ENCODE measurements at regions not wholly inside any gene's neighbourhood (a gene's known extent, or its start where the extent isn't known, plus 50 kb on each side); places are given as distances from the start of the nearest gene placed in this dataset.
"Not testable (repeated sequence)": the region's sequence is repeated elsewhere in the genome, so short reads cannot be mapped to it uniquely, and the experiment has no call there.

DNA sequence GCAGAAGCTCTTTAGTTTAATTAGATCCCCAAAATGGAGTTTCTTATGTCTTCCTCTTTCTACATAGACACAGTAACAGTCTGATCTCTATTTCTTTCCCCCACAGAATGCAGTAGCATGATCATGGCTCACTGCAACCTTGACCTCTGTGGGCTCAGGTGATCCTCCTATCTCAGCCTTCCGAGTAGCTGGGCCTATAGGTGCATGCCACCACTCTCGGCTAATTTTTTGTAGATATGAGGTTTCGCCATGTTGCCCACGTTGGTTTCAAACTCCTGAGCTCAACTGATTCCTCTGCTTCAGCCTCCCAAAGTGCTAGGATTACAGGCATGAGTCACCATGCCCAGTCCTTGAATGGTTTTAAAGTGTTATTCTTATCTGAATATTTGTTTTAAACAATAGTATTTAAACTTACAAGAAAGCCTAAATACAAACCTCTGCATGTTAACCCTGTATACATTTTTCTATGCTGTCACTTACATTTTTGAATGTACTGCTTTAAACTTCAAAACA is 120.6 kb downstream of the GOSR1 start:
- Histone ChIP-seq H4K20me1 (ENCODE audit: insufficient read depth) (peaks cover 3% of the 10 kb centered on the region; the same call in 1 of the 2 replicates), H3K9me3 (no peaks in the 10 kb centered on the region), H3K9me2 (no peaks in the 10 kb centered on the region), H3K27ac (ENCODE audit: low read depth in 2 of 2, low read length in 1 of 2) (no peak overlapping the region), H3K9ac (no peak overlapping the region), H3K79me2 (ENCODE audit: insufficient read depth) (peaks cover 19% of the 10 kb centered on the region), H3K4me2 (no peak overlapping the region), H3K4me1 (ENCODE audit: control insufficient read depth in 1 of 2, insufficient read depth in 2 of 2, low read depth in 1 of 2, low read length in 1 of 2) (peaks cover 0 to 2% of the 10 kb centered on the region in 2 experiments; a peak in 1 of 4 replicates), H2AFZ (ENCODE audit: low read depth) (no peak overlapping the region; the same call in 1 of the 2 replicates), H3K27me3 (ENCODE audit: insufficient read depth) (no peaks in the 10 kb centered on the region), H3K4me3 (ENCODE audit: low read depth in 2 of 2, low read length in 1 of 2) (no peak overlapping the region), H3K36me3 (replicated peaks in 1 of 2; ENCODE audit: control insufficient read depth in 1 of 2, insufficient read depth in 2 of 2, low read length in 1 of 2) (no peaks in the 10 kb centered on the region), H3F3A (replicated peaks; ENCODE audit: insufficient read depth) (peaks cover 2% of the 10 kb centered on the region)
- no peak for TF ChIP-seq EP300 (IDR thresholded peaks at IDR 0.05; ENCODE audit: borderline replicate concordance in 1 of 2, low read depth in 1 of 2, low read length in 1 of 2)
- TF ChIP-seq, protein P1, sequence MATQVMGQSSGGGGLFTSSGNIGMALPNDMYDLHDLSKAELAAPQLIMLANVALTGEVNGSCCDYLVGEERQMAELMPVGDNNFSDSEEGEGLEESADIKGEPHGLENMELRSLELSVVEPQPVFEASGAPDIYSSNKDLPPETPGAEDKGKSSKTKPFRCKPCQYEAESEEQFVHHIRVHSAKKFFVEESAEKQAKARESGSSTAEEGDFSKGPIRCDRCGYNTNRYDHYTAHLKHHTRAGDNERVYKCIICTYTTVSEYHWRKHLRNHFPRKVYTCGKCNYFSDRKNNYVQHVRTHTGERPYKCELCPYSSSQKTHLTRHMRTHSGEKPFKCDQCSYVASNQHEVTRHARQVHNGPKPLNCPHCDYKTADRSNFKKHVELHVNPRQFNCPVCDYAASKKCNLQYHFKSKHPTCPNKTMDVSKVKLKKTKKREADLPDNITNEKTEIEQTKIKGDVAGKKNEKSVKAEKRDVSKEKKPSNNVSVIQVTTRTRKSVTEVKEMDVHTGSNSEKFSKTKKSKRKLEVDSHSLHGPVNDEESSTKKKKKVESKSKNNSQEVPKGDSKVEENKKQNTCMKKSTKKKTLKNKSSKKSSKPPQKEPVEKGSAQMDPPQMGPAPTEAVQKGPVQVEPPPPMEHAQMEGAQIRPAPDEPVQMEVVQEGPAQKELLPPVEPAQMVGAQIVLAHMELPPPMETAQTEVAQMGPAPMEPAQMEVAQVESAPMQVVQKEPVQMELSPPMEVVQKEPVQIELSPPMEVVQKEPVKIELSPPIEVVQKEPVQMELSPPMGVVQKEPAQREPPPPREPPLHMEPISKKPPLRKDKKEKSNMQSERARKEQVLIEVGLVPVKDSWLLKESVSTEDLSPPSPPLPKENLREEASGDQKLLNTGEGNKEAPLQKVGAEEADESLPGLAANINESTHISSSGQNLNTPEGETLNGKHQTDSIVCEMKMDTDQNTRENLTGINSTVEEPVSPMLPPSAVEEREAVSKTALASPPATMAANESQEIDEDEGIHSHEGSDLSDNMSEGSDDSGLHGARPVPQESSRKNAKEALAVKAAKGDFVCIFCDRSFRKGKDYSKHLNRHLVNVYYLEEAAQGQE (IDR thresholded peaks at IDR 0.05; ENCODE audit: low read depth, low read length): no peak
- no peak for TF ChIP-seq TEAD4 (IDR thresholded peaks at IDR 0.05; ENCODE audit: borderline replicate concordance, insufficient read depth)
- ChIA-PET POLR2A (no interaction called here), CTCF (no interaction called here)
- no peak for DNase-seq
- 84% methylated on average over 4 of the region's 4 CpGs for WGBS (ENCODE audit: low lambda C conversion rate)

DNA sequence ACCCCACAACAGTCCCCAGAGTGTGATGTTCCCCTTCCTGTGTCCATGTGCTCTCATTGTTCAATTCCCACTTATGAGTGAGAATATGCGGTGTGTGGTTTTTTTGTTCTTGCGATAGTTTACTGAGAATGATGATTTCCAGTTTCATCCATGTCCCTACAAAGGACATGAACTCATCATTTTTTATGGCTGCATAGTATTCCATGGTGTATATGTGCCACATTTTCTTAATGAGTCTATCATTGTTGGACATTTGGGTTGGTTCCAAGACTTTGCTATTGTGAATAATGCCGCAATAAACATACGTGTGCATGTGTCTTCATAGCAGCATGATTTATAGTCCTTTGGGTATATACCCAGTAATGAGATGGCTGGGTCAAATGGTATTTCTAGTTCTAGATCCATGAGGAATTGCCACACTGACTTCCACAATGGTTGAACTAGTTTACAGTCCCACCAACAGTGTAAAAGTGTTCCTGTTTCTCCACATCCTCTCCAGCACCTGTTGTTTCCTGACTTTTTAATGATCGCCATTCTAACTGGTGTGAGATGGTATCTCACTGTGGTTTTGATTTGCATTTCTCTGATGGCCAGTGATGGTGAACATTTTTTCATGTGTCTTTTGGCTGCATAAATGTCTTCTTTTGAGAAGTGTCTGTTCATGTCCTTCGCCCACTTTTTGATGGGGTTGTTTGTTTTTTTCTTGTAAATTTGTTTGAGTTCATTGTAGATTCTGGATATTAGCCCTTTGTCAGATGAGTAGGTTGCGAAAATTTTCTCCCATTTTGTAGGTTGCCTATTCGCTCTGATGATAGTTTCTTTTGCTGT is 120.0 kb downstream of the GOSR1 start:
- H3K4me3 ChIP-seq (ENCODE audit: low read depth in 2 of 2, low read length in 1 of 2); DNase-seq; CTCF ChIA-PET; H3F3A ChIP-seq (replicated peaks; ENCODE audit: insufficient read depth); H3K4me1 ChIP-seq (ENCODE audit: control insufficient read depth in 1 of 2, insufficient read depth in 2 of 2, low read depth in 1 of 2, low read length in 1 of 2); H3K36me3 ChIP-seq (replicated peaks in 1 of 2; ENCODE audit: control insufficient read depth in 1 of 2, insufficient read depth in 2 of 2, low read length in 1 of 2); H3K9me2 ChIP-seq; H3K27me3 ChIP-seq (ENCODE audit: insufficient read depth); H3K4me2 ChIP-seq; H2AFZ ChIP-seq (ENCODE audit: low read depth); POLR2A ChIA-PET; H4K20me1 ChIP-seq (ENCODE audit: insufficient read depth); H3K9ac ChIP-seq; H3K27ac ChIP-seq (ENCODE audit: low read depth in 2 of 2, low read length in 1 of 2); H3K9me3 ChIP-seq: not testable (repeated sequence)
- peaks cover 13% of the 10 kb centered on the region for H3K79me2 ChIP-seq (ENCODE audit: insufficient read depth)
- WGBS (ENCODE audit: low lambda C conversion rate): 90% methylated on average over 6 of the region's 8 CpGs

DNA sequence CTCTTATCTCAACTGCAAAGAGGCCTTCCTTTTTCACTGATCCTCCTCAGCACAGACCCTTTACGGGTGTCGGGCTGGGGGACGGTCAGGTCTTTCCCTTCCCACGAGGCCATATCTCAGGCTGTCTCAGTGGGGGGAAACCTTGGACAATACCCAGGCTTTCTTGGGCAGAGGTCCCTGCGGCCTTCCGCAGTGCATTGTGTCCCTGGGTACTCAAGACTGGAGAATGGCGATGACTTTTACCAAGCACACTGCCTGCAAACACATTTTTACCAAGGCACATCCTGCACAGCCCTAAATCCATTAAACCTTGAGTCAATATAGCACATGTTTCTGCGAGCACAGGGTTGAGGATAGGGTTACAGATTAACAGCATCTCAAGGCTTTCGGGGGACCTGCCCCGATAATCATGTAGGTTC is 117.8 kb downstream of the GOSR1 start:
- H3K9me2 ChIP-seq; H3K9me3 ChIP-seq; H4K20me1 ChIP-seq (ENCODE audit: insufficient read depth); H3K36me3 ChIP-seq (replicated peaks in 1 of 2; ENCODE audit: control insufficient read depth in 1 of 2, insufficient read depth in 2 of 2, low read length in 1 of 2); H3K4me2 ChIP-seq; H3K4me3 ChIP-seq (ENCODE audit: low read depth in 2 of 2, low read length in 1 of 2); H3K27ac ChIP-seq (ENCODE audit: low read depth in 2 of 2, low read length in 1 of 2); H3K79me2 ChIP-seq (ENCODE audit: insufficient read depth); H2AFZ ChIP-seq (ENCODE audit: low read depth); H3F3A ChIP-seq (replicated peaks; ENCODE audit: insufficient read depth); DNase-seq; POLR2A ChIA-PET; H3K4me1 ChIP-seq (ENCODE audit: control insufficient read depth in 1 of 2, insufficient read depth in 2 of 2, low read depth in 1 of 2, low read length in 1 of 2); H3K9ac ChIP-seq; H3K27me3 ChIP-seq (ENCODE audit: insufficient read depth); CTCF ChIA-PET: not testable (repeated sequence)
- 86% methylated on average over 10 of the region's 10 CpGs for WGBS (ENCODE audit: low lambda C conversion rate)
